HG03432 (cell line): ENCODE measurements at regions not wholly inside any gene's neighbourhood (a gene's known extent, or its start where the extent isn't known, plus 50 kb on each side); places are given as distances from the start of the nearest gene placed in this dataset.
A peak's percentile ranks its signal among the peaks of the same experiment; 100 is the strongest.
"Not testable (repeated sequence)": the region's sequence is repeated elsewhere in the genome, so short reads cannot be mapped to it uniquely, and the experiment has no call there.

Experiments
- ATAC-seq: cut with Tn5 transposase; IDR thresholded peaks from one replicate; pipeline ENCODE4 v1.9.1; 2021; ENCODE audit warnings: mild to moderate bottlenecking, moderate library complexity; ENCODE audit not compliant: unreplicated experiment

DNA sequence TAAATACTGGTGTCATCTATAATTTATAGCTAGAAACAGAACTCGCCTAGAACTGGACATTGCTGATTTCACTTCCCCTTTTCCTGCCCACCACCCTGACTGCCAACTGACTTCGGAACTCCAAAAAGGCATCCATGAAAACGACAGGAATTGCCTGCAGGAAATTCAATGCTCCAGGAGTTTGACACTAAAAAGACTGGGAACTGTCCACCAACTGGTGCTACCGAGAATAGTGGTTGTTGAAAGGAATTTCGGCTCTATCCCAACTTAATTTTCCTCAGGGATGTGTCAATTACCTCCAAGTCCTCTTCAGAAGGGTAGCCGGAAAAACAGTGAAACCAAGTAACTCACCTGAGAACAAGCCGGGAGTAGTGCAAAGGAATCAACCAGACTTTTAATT is 440.0 kb downstream of the PRELID2 start:
- not testable (repeated sequence) for ATAC-seq

DNA sequence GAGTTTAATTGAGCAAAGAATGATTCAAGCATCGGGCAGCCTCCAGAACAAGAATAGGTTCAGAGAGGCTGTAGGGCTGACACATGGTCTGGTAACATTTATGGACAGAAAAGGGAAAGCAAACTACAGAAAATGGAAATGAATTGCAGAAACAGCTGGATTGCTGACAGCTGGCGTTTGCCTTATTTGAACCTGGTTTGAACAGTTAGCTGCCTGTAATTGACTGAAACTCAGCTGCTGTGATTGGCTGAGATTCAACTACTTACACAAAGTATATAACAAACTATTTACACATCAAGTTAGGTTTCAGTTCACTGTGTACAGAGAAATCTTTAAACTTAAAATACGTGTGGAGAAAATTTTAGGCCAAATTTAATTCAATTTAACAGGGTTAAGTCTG is 441.7 kb downstream of the PRELID2 start:
- no peak for ATAC-seq

DNA sequence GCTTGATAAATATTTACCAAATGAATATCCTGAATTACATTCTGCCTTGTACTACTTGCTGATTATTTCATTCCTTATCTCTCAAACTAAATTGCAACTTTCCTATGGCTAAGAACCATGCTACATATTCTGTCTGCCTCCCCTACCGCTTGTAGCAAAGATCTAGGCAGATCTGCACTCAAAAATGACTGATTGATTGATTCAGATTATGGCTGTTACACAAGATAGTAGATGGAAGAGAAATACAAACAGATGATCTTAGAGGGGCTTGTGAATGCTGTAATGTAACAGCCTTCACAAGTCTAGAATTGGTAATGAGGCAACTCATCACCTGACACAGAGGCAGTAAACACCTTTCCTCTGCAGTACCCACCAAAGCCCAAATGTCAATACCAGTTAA is 446.1 kb downstream of the PRELID2 start:
- ATAC-seq: no peak

DNA sequence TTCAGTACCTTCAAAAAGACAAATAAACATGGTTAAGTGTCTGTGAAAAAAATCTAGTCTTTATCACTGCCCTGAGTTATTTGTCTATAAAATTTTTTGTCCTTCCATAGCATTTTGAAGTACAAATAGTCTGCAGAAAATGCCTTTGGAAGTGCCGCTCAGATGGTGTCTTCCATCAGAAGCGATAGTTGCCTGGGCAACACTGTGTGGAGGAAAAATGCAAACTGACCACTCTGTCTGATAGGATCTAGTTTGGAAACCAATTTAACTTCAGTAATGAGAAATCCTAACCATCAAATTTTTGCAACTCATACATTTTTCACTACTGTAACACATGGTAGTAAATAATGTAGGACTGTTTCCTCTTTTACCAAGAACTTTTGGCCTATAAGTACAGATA is 449.9 kb downstream of the PRELID2 start:
- ATAC-seq: no peak

DNA sequence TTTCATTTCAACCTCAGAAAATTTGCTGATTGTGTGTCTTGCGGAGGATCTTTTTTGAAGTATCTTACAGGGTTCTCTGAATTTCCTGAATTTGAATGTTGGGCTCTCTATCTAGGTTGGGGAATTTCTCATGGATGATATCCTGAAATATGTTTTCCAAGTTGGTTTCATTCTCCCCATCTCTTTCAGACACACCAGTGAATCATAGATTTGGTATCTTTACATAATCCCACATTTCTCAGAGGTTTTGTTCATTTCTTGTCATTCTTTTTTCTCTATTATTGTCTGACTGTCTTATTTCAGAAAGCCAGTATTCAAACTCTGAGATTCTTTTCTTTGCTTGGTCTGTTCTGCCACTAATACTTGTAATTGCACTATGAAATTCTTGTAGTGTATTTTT is 456.9 kb downstream of the PRELID2 start:
- ATAC-seq: no peak

DNA sequence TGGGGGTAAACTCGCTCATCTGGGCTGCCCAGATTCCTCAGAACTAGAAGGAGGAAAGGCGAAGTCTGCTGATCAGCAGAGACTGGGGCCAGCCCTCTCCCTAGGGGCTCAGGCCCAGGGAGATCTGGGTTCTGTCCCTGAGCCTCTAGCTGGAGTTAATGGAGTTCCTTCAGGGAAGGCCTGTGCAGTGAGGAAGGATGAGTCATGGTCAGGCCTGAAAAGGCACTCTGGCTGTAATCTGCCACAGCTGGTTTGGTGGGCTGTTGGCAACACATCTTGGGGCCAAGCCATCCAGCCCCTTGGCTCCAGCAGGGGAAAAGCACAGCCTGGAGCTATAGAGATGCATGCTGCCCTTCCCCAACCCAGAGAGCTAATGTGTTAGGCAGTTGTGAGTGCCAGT is 459.6 kb downstream of the PRELID2 start:
- no peak for ATAC-seq

DNA sequence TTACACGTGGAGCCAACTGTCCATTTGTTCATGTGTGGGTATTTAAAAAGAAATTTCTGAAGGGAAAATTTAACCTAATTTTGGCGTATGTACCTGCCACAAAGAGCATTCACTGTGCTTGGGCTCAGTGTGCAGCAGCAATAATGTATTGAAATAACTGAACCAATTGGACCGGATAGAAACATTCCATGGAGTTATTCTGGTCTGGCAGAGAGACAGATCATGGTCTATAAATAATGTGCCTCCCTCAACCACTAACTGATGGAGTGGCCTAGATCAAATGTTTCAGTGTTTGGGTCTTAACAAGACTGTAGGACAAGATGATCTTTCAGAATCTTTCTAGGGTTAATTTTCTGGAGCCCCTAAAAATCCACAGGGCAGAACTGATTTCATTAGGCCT is 469.7 kb downstream of the PRELID2 start:
- no peak for ATAC-seq

DNA sequence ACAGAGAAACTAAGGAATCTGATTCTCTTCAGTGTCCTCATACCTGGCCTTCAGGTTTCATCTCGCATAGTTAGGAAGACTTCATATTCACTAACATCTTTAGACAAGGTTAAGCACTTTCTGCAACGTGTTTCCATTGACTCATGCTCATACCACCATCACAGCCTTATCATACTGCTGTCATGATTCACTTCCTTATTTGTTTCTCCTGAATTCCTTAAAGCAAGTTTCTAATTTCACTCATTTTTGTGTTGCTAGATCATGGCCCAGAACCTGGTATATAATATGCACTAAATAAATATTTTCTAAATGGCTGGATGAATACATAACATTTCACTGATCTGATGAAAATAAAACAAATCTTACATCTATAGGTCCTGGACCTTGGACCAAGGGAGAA is 472.9 kb downstream of the PRELID2 start:
- ATAC-seq: no peak

DNA sequence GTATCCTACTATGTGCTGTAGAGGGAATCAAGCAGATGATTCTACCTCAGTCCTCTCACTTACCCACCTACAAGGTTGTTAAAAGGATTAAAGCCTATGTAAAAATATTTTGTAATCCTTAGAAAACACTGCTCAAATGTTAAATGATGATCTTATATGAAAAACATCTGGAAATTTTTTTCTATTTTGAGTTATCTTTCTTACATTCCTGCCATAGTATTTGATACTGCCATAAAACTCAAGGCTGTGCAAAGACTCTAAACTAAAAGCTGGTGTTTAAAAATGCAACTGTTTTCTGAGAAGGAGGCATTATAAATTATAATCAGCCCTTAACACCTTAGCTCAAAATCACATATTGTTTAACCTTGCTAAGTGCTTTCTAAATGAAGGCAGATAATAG is 474.2 kb downstream of the PRELID2 start:
- no peak for ATAC-seq

DNA sequence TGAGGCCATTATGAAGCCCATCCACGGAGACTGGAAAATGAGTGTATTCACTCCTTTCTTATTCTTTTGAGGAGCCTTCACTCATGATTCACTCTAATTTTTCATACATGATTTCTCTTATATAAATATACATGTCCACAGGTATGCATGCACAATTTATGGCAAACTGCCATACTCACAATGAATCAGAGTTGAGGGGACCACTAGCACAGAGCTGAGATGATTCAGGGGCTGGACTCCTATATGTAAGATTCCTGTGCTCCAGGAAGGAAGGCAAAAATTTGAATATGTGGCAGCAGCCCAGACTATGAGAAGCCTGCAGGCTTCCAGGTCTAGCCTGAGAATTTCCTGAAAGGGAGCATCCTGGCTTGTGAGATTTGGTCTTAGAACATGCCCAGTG is 484.6 kb downstream of the PRELID2 start:
- ATAC-seq: no peak

DNA sequence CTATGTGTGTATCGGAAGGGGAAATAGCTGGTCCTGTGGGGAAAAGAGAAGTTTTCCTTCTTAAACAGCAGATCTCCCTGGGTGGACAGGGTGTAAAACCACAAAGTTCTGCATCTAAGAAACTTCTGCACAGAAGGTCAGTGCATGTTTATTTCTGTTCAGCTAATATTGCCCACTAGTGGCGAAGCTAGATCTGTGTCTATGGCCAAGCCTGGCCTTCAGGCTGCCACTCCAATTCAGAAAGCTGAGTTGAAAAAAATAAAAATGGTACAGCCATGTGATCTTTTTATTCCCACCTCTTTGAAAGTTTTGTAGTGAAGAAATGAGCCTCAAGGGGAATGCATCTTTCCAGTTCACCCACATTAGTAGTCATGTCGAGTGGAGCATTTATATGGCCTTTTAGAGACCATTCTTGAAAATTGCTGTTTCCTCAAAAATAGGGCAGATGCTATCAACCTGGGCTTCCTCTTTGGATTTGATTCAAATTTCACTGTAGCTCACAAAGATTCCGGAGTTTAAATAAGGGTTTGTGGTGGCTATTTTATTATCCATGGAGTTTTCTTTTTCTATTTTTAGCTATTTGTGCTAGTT is 488.0 kb downstream of the PRELID2 start:
- ATAC-seq: peak; percentile 55

DNA sequence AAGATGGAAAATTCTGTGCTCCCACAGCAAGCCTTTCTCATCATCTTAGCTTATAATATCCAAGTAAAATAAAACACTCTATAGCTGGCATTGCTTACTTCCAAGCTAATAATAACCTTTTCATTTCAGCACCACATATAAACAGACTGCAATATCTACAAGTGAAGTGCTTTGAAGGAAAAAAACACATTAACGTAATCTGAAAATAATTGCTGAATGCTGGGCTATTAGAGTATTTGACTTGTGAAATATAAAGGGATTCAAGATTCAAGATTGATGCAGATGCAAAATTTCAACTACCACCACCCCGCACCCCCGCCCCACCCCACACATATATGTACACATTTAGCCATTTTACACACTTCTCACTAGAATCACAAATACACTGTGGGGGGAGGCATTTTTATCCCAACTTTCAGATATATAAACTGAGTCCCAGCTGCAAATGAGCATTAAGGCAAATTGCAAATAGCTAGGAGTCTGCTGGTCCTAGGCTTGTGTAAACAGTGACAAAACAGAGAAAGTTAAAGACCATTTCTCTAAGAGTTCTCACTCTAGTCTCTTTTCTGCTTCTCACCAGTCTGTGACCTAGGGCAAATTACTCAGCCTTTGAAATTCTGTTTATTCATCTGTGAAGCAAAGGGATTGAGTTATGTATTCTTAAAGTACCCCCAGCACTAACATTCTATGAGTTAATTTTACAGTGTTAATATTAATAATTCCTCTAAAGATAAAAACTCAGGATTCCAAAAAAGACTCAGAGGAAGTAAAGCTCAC is 489.4 kb downstream of the PRELID2 start:
- no peak for ATAC-seq

DNA sequence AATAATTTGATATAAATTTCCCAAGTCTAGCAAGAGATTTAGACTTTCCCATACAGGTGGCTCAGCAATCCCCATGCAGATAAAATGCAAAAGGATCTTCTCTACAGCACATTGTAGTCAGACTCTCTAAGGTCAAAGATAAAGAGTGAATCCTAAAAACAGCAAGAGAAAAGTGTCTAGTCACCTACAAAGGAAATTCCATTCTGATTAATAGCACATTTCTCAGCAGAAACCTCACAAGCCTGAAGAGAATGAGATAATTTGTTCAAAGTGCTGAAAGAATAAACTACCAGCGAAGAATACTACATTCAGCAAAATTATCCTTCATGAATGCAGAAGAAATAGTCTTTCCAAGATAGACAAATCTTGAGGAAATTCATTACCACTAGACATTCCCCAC is 493.3 kb downstream of the PRELID2 start:
- no peak for ATAC-seq

DNA sequence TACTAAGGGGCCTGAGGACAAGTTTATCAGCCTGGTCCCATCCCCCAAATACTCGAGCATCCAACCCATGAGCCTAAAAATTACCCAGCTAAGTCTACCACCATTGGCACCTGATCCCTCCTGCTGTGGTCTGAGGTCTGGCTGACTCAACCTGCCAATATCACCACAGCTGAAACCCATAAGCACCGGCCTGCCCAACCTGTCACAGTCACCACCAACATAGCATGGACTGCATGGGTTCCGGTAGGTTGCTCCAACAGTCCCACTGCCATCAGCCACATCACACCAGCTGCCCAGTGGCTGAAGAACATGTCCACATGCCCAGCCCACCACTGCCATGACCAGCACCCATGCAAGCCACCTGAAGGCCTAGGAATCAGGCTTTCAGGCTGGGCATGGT is 495.0 kb downstream of the PRELID2 start:
- no peak for ATAC-seq

DNA sequence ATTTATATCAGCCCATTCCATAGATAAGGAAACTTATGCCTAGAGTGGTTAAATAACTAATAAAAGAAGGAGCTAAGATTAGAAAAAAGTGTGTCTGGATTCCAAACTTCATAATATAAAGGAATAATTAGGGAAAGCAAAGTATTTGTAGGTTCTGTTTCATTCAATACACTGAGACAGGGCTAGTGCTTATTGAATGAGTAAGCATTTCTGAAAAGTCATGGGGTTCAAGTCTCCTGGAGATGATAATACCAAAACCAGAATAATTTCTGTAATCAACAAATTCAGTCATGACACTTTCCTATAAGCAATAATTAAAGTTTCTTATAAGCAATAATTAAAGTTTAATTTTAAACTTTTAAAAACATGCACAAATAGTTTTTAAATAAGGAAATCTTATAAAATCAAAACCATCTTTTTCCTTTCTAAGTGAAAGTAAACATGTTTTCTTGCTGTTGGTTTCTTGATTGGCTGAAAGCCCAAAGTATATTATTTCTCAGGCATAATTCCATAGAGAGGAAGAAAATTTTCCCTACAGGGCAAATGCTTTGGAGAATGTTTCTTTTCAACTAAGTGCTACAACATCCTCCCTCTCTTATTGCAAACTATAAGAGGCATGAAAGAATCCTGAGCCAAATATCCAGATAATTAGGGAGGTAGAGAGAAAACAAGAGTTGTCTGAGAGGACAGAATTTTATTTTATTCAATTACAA is 510.2 kb downstream of the PRELID2 start:
- no peak for ATAC-seq

DNA sequence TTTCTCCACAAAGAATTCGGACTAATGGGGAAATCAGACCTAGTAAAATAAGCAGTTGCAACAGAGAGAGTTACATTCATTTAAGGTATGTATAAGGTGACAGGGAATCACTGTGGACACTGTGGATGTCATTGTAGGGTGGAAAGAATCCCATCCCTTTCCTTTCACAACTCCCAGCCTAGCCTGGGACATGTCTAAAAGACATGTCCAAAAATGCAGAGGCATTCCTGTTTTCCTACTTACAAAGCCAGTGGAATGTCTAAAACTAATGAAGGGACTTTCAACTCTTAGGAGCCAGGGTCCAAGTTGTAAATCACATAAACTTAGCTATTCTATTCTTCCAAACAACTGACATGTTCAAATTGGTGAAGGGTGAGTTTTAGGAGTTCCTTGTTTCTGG is 511.0 kb downstream of the PRELID2 start:
- ATAC-seq: no peak

DNA sequence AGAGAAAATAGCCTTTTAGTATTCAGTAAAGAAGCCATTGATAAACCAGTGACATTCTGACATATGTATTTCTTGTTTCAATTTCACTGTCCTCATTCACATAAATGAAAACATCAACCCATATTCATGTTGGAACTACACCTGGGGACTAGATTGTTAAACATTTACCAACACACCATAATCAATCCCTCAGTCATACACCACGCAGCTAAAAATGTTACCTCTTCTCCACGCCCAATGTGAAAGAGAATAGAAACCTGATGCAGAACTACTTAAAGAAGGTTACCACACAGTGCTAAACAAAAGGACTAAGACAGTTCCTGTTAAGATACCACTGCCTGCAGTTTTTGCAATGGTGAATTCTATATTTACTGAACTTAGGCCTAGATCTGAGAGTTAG is 518.9 kb downstream of the PRELID2 start:
- peak; percentile 78 for ATAC-seq

DNA sequence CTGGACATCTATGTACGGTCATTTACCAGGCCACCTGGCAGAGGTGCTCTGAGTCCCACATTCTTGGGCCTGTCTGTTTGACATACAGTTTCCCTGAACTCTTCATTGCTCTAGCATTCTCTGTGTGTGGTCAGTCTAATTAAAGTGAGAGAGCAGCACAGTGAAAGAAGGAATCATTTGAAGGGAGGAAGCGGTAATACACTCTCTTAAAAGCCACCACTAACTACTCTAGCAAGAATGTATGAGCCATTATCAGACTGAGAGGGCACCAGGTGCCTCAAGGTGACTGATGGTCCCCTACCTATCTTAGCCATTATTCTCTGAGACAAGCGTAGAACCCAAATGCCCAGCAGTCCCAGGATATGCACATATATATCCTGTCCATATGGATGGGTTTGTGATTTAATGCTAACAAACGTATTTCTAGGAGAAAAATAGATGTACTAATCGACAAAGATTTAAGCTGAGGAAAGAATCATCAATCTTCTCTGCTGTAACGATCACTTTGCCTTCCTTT is 527.2 kb downstream of the PRELID2 start:
- no peak for ATAC-seq

DNA sequence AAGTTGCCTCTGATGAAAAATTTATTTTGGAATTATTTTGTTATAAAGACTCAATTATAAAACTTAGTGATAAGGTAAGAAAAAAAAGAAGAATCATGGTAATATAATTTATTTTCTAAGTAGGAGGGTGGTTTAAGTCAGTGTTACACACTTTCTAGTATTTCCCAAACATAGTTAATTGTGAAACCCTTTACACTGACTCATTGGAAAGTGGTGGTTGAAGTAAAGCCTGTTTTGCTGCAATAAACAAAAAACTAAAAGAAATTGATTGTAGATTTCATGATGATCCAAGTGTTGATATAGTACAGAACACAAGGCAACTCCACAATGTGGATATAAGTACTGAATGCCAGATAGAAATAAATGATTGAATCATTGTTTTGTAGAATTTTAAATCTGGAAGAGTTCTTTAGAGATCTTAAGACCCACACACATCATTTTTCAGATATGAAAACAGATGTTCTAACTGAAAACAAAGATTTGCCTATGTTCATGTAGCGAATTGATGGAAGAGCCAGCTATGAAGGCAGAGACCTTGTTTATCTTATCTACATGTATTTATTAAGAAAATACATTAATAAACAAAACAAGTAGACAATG is 539.8 kb downstream of the PRELID2 start:
- ATAC-seq: no peak

DNA sequence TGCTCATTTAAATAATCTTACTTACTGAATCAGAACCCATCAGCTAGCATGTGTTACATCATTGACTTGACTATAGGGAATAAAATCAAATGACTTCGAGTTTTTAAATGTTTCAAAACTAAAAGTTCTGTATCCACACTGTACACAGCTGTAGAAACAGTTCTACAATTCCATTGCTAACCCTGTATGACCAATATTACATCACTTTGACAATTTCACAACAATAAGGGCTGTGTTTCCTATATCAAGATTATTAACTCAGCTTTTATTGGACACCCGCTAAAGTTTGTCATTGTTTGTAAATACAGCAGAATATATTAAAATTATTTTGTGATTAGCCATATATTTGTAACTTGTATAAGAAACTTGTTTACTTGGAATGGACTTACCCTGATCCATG is 540.8 kb downstream of the PRELID2 start:
- ATAC-seq: no peak

DNA sequence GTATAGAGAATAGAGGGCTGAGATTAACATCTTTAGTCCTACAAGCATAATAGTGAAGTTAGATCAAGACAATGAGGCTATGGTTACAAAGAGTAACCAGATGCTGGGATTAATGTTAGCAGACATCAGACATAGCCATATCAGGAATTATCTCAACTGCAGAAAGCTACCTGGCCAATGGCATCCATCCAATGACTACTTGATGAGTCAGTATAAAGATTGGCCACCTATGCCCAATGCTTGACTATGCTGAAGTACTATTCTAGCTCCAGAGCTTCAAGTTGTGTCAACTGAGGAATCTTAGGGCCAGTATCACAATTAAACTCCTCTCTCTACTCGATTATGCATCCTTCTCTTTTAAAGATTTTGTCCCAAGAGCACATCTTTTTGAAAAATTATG is 541.4 kb downstream of the PRELID2 start:
- no peak for ATAC-seq

DNA sequence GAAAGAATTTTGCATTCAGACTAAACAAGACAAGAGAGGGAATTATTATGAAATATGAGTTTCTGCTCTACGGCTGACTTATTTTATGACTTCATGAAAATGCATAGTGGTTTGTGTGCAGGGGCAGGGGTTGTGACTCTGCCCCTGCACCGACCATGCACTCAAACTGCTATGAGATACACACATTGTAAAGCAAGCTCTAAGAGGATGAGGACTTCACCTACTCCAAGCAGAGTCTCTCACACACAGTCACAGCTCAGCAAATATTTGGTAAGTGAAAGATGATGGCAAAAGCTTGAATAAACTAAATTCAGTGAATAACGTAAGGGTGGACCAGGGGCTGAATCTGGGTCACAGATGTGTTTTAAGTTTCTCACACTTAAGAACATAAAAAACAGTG is 542.9 kb downstream of the PRELID2 start:
- no peak for ATAC-seq
